ENCODE measurements at regions not wholly inside any gene's neighbourhood (a gene's known extent, or its start where the extent isn't known, plus 50 kb on each side); places are given as distances from the start of the nearest gene placed in this dataset.

DNA sequence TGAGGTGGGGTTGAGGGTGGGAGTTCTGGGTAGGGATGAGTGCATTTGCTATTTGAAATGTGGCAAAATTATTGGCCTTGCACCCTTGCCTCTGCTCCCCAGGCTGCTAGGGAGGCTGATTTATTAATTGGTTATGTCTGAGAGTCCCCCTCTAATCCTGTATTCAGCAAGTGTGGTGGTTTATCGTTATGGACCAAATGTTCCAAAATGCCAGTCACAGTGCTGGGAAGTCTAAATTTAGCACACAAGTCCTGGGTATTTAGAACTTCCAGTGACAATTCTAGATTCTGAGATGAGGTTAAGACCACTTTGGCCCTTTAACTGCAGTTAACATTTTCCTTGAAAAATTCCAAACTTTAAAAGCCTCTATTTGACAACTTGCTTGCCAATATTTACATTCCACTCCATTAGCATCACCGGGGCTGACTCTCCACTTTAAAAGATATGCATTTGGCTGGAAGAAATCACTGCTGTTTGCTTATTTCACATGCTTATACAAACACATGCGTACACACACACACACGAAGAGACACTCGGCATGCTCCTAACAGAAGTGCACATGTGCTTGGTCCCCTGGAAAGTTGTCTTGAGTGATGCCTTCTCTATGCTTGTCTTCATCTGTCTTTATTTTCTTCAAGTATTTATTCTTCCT, 247.7 kb downstream of the IL20RB start:
- DNase-seq: no peak

DNA sequence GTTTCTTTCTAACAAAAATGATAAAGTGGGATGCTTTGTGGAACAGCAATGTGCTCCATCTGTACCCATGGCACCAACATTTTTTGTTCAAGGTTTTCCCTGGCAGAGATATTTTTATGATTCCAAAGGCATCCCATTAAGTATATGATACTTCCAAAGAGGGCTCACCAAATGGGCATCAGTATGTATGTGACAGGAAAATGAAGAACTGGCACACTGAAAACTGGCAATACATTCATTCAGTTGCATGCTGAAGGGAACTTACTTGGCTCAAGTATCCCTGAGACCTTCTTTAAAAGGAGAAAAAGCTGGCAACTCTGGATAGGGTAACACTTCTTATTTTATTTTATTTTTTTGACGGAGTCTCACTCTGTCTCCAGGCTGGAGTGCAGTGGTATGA, 249.8 kb downstream of the IL20RB start:
- DNase-seq: no peak

DNA sequence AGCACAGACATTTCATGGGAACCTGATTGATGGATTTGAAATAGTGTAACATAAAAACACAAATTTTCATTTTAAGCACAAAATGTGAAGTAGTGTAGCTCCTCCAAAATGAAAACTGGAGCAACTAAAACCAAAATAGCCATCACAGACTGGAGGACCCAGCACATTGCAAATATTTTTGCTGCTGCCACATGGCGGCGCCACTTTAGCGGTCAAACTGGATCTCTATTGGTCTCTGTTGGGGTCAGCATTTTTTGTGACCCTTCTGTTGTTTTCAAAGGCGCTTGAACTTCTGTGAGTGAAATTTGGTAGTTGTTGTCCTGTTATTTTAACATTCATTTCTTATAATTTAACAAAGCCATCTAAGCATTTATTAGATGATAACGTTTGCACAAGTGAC, 259.9 kb downstream of the IL20RB start:
- no peak for DNase-seq

DNA sequence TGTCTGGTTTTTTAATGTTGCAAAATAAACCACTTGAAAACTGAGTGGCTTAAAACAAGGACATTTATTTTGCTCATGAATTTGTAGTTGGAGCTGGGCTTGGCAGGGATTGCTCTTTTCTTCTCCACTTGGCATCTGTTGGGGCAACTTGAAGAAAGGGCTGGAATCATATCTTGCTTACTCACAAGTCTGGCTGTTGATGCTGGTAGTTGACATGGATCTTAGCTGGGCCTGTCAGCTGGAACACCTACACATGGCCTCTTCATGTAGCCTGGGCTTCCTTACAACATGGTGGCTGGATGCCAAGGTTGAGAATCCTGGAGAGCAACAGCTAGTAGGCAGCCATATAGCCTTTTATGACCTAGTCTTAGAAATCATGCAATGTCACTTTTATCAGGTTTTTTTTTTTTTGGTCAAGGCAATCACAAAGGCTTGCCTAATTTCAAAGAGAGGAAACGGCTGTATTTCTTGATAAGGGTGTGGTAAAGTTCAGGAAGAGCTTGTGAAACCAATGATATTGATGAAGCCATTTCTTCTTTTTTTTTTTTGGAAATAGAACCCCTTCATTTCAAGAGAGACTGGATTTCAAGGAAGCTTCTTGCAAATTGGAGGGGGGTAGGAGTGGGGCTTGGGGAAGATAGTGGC, 262.1 kb downstream of the IL20RB start:
- no peak for DNase-seq

DNA sequence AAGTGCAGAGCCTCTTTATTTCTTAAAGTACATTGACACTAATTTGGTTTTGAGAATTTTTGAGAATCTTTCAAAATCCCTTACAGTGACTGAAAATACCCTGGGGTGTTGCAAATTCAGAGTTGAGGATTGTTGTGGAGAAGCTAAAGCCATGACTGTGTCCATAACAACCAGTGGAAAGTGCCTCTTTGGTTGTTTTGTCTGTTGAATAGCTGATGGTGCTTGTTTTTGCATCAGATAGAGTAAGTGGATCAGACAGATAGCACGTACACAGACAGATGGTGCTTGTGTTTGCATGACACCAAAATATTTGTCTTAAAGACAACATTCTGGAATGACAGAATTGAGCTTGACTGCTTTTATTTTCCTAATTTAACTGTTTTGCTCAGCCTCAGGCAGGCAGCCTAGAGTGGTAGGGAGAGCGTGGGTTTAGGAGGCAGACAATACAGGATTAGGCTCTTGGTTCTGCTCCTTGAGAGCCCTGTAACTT, 265.0 kb downstream of the IL20RB start:
- DNase-seq: no peak

DNA sequence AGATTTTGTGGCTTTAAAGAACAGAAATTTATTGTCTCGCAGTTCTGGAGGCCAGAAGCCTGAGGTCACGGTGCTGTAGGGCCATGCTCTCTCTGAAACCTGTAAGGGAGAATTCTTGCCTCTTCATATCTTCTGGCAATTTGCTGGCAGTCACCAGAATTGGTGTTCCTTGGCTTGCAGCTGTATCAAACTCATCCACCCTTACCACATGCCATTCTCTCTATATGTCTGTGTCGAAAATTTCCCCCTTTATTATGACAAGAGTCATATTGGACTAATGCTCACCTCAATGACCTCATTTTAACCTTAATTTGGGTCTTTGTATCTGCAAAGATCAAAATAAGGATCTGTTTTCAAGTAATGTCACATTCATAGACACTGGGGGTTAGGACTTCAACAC, 266.7 kb downstream of the IL20RB start:
- no peak for DNase-seq

DNA sequence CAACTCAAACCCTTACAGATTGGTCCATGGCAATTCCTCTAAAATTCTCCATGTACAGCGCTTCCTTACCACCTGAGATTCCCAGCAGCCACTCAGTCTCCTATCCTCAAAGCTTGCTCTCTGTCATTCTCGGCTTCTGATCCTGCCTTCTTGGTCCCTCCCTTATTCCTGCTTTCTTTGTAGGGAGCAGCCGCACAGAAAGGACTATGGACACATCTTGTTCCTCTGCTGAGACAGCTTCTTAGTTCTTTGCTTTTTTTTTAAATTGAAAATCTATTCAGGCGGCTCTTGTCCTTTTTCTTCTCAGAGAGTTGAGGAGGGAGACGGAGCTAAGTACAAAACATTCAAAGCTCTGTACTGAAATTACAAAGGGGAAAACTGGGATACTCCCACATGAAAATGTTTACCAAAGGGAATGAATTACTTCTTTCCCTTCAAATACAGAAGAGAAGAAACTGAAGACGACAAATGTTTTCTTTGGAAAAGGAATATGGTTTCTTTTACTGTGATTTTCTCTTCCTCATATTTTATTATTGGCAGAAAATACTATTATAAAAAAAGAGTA, 285.1 kb downstream of the IL20RB start:
- DNase-seq: no peak

DNA sequence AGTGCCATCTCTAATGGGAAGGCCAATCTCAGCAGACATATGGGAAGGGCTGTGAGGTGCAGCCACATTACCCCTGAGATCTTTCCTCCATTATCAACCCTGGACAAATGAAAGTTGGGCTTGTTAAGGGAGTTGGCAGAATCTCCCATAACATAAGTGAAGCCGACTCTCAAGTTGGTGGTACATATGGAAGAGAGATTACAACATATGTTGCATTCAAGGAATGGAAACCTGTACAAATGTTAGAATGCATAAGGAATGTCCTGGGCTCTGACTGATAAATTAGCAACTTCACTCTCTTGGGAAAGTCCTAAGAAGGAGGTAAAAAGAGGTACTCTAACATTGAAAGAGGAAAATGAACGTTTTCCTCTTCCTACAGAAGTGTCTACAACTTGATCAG, 288.7 kb downstream of the IL20RB start:
- DNase-seq: no peak

DNA sequence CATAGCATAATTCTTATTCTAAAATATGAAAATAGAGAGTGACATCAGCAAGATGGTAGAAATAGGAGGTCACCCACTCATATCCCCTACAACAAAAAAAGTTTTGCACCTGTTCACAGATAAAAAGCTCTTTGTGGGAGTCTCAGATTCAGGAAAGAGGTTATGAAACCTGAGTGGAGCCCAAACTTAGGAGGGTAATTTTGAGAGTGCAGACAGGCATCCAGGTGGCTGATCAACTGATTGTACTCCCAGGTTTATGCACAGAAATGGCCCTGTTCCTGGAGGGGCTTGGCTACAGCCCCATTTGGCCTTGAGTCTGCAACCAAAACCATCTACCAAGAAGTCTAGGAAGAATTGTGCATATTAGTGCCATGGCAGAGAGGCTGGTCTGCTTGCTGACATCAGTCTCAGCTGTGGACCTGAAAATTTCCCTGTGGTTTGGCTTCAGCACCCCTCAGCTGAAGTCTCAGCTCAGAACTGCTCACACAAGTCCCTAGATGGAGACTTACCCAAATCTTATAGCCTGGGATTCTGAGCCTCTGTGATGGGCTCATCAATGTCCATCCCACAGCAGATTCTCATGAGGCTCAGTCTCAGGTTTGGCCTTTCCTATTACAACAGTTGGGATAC, 291.6 kb downstream of the IL20RB start:
- DNase-seq: no peak

DNA sequence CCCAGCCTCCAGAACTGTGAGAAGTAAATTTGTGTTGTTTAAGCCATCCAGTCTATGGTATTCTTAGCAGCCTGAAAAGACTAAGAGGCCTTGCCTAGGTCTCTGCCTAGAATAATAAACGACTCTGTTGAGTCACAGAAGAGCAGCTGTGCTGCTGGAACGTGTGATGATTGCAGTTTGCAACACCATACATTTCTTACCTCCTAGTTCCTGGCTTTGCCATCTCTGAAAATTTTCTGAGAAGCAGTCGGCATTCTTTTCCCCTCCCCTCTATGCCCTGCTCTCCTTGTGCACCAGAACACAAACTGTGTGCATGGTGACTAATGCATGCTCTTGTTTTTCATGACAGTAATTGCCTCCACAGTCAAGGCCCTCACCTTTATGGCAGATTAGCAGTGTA, 301.3 kb downstream of the IL20RB start:
- no peak for DNase-seq

DNA sequence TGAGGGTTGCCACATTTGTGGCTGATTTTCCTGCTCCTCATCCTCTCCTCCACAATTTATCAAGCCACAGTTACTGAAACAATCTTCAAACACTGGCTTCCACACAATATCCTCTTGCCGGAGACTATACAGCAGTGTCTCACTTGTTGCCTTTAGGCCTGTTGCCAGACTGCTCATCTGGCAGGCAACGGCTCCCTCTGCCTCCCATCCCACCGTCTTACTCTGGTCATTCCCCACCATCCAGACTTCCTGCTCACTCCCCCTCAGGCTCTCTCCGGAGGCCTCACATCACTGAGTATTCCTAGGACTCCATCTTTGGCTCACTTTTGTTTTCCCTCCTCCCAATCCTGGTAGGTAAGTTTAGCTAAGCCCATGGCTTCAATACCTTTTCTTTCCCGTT, 301.9 kb downstream of the IL20RB start:
- DNase-seq: no peak

DNA sequence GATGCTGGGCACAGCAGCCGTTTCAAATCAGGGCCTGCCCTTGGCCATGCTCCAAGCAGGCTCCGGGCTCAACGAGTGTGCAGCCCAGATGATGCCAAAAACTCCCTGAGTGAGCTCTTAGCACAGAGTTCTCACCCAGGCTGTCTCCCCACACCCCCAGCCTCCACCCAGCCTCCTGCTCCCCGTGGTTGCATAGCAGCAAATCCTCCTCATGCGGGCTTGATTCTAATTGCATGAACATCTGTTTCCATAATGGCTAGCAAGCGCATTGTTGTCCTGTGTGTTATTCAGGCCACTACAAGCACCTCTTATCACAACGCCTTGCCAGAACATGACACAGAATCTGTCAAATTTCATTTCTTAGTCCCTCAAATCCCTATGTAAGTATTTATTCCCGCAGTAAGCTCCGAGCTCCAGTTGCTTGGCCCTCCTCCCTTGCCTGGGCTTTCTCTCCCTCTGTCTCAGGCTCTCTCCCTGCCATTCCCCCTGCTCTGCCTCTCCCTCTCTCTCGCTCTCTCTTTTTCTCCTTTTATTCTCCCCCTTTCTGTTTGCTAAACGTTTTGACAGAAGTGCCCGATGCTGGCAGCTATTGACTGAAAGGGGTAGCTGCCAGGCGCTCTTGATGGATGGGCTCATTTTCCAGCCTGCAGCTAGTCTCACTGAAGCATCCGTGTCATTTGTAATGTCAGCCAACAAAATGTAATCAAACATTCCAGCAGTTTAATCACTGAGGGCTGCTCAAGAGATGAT, 306.5 kb downstream of the IL20RB start:
- DNase-seq: no peak

DNA sequence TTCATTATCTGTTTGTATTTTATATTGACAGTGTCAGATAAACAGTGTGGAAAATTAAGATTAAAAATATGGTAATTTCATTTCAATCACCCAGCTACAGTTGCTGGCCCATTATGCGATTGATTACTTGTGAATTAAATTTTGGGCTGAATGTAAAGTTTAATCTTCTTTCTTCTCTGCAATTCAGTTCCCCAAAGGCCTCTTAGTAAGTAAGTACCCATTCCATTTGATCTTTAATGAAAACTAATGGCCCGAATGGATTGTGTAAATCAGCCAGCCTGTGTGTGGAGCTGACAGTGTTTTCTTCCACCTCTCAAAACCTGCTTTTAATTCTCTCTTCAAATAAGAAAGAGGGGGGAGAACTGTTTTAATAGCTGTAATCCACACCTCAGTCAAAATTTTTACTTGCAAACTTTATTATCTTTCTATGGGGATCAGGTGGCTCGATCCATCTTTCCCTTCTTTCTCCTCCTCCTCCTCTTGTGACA, 307.1 kb downstream of the IL20RB start:
- DNase-seq: no peak

DNA sequence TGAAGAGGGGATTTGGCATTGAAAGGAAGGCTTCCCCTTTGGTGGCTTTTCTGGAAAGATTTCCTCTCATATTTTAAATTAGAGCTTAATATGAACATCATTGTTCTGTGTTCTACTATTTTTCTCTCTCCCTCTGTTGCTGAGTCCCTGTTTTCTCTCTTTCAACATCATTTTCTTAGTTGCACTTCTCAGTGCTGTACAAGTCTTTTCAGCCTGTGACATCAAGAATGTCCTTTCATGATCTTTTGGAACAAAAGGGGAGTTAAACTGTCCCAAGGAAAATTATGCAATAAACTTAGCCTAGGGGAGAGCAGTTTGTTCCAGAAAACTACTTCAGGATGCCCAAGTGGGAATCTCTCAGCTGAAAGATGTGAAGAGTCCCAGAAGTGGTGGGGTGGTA, 325.1 kb downstream of the IL20RB start:
- no peak for DNase-seq

DNA sequence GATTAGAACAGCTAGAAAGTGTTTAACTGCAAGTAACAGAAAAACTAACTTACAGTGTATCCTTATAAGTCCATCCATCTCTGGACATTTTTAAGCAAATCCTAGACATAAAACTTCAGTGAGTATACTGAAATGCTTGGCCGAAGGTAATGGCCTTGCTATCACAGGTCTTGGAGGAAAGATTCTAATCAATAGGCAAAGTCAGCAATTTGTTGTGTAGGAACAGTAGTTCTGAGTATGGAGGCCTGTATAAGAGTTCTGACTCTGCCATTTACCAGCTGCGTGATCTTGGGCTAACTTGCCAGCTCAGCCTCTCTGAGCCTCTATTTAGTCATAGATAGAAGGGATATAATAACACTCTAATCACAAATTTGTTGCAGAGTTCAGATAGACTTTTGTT, 328.1 kb downstream of the IL20RB start:
- no peak for DNase-seq

DNA sequence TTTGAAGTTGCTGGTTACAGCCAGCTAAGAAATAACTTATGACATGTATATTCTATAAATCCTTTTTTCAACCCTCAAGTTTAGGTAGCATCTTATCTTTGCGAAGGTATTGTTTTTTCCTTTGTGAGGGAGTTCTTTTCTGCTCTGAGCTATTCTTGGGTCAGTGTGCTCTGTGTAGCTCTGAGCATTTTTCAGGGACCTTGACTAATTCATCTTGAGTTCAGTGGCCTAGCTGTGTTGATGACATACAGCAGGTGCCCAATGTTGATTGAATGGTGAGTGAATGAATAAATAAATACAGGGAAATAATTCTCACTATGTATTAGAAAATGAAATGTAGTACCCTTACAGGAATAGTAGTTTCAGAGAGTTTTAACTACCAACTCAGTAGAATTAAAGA, 335.3 kb downstream of the IL20RB start:
- DNase-seq: no peak

DNA sequence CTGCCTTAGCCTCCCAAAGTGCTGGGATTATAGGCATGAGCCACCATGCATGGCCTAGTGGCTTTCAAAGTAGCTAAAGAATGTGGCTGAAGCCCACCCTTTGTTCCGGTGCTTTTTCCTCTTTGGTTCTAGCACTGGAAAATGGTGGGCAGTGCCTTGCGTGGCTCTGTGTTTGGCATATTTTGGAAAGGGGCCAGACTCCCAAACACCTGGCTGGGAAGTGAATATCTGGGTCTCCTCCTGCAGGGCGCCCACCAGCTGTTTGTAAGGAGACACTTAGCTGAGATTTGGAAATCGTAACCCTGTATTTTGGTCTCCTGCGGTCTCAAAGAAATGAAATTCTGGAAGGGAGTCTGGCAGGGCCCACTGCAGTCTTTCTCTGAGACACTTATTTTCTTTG, 336.4 kb downstream of the IL20RB start:
- no peak for DNase-seq

DNA sequence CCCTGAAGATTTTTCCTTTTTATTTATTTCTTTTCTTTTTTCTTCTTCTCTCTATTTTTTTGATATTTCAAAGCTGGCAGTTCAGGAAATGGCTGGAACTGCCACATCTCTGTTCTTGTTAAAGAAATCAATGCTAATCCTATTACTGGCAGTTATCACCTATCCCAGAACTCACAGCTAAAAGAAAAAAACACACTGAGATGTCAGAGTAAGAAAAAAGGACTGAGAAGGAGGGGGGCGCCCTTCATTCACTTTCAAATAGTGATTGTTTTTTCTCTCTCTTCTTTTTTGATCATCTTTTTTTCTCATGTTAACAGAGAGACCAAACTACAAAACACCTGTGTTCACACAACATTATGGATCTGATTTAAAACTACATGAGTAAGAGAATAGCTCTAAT, 337.1 kb downstream of the IL20RB start:
- DNase-seq: no peak

DNA sequence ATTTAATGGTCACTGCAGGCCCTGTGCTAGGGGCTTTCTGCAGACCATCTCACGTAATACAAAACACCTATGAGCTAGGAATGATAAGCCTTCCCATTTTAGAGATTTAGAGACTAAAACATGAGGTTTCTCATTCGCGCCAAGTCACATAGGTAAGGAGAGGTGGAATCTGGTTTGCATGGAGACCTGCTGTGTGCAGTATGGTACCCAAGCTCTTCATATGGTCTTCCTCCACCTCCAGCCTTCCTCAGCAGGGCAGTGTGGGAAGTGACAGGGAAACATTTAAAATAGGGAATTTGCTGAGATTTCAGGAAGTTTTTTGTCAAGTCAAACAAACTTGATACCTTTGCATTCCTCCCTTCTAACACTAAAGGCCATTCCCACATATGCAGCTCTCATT, 337.6 kb downstream of the IL20RB start:
- DNase-seq: no peak

DNA sequence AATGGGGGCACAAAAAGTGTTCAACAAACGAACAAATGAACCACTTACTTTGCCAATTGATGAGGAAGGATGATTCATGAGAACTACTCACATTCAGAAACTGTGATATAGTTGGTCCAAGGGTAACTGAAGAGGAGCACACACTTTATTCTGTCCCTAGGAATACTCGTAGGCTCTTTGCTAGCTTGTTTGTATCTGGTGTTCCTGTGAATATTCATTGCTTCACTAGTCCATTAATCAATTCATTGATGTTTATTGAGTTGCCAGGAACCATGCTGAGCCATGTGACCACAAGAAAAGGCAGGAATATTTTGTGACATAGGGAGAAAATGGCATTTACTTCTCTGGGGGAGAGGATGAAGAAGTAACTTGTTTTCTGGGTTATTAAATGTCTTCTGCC, 338.3 kb downstream of the IL20RB start:
- DNase-seq: no peak

DNA sequence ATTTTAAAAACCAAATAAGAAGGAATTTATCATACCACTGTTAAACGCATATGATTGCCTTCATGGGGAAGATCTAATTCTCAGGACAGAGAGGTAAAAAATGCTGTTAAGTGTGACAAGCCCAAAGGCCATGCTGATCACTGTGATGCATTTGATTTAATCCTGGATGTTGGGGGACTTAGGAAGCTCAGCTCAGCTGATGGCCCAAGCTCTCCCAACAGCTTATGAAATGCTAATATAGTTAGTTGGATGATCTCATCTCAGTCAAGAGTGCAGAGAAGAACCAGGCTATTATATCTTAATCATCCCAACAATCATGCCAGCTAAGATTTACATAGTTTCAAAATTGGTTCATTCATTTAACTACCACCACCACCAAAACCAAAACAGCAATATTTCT, 340.0 kb downstream of the IL20RB start:
- DNase-seq: no peak

DNA sequence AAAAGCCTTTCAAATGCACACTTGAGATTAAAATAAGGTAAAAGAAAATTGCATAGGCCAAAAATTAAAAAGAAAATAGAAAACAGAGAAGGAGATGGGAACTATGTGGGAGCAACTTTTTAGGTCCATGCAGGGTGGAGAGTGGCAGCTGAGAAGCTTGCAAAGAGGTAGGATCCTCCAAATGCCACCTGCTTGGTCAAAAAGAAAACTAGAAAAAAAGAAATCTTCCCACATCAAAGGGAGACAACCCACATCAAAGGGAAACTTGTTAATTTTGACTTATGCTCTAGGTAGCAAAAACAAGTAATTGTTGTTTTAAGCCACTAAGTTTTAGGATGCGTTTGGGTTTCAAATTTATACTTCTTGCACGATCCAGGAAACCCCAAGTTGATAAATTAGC, 342.9 kb downstream of the IL20RB start:
- no peak for DNase-seq

DNA sequence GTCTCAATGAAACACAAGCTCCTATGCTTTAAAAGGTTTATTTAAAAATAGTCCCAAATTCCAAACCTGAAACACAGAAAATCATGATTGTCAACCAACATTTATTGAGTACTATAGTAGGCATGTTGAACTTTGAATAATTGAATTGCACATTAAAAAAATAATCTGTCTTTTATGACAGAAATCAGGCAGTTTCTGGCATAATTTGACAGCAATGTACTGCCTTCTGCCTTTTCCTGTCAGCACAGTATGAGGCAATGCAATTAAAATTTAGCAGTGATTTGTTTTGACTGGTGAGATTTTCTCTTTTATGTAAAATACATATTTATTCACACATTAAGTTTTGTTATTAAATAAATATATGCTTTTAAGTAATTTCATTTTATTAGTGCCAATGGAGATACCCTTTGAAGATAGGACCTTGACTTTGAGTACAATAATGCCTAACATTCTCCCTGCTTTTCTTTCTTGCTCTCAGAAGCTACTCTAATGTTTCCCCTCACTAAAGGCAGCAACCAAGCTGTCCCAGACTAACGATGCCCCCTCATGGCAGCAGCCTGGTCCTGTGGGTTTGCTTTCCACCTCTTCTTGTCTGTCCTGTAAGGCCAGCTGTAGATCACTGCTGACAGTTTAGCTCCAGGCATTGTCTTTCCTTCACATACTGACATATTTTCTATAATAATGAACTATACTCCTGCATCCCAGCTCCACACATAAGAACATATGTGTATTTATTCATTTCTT, 346.7 kb downstream of the IL20RB start:
- no peak for DNase-seq
